ENCODE measurements at regions not wholly inside any gene's neighbourhood (a gene's known extent, or its start where the extent isn't known, plus 50 kb on each side); places are given as distances from the start of the nearest gene placed in this dataset.
"Not testable (repeated sequence)": the region's sequence is repeated elsewhere in the genome, so short reads cannot be mapped to it uniquely, and the experiment has no call there.

DNA sequence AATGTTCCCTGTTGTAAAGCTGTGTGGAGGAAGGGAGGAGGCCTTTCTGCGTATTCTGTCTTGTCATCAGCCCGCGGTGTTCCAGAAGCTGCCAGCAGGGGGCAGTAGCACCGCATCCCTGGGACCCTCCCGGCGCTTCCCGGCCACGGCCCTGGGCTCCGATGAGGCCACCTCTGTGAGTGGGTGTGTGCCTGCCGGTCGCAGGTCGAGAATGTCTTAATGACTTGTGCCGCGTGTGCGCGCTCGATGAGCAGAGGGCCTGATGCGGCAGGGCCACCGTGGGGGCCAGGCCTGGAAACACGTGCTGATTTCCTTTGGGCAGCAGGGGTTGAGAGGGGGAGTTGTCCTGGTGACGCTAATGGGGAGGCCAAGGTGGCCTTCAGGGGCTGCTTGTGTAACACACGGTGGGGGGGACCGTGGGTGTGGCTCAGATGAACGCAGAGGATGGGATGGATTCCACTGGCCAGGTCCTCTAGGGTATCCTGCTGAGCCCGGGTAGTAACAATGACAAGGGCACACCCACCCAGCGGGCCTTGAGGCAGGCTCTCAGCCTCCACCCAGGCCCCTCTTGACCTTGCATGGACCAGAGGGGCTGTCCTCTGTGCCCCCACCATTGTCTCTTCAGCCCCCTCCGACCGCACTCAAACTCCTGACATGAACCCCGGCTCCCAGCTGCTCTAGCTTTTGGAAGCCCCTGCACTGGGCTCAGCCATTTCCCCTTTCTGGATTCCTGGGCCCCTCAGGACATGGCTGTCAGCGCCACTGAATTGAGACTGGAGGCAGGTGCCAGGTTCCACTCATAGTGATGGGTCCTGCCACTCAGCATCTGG is 135.9 kb upstream of the PODXL start:
- intact Hi-C loops (cut with DNase I), result no loop called here
- DNase-seq, result peak; percentile 40 to 95 (median 74)

DNA sequence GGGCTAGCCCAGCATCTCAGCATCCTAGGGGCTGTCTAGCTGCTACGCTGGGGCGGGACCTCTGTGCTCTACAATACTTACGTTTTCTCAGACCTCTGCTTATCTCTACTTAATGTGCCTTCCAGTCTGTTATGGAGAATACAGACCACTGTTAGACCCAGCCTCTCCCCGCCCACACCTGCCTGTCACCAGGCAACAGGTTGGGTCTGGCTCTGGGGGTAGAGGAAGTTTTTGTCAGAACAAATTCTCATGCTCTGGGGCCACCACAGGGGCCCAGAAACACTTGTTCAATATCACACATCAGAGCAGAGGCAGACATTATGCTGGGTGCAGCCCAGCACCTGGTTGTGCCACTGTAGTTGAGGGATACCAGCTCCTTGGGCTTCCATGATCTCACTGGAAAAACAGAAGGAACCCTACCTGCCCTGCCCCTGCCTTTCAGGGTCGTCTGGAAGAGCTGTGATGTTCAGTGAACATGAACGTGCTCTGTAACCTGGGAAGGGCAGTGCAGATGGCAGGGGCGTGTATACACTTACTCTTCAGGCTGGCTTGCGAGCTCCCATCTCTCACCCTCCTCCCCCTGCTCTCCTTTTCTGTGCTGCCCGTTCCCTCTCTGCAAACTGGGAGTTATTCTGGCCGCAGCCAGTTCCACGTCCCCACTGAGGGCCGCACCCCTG is 135.2 kb upstream of the PODXL start:
- intact Hi-C loops (cut with DNase I), result no loop called here

DNA sequence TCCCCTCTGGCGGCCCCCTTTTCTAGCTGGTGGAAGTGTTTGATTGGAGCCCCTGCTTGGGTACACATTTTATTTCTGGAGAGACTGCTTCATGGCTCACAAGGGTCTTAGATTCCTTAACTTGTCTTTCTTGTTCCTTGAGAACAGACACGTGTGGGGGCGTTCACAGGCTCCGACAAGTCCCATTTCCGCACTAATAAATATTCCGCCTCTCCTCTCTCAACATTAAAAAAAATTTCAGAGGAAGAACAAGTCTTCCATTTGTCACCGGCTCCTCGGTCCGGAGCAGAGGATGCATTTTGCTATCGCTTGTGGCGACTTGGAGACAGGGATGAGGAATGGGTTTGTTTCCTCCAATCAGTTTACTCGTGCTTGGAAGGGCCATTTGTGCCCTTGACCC is 134.0 kb upstream of the PODXL start:
- intact Hi-C loops (cut with DNase I), result no loop called here

More for the DNA sequence above, 135.2 kb upstream of the PODXL start:
- DNase-seq, result no peak

GRCh38 chr7:131689662-131690234 is 133.3 kb upstream of the PODXL start:
- intact Hi-C loops (cut with DNase I), result loop anchor here (2.0 to 10.0 kb wide), 3 partner anchors 355 to 891 kb away; no protein-coding TSS in a partner anchor
- DNase-seq, result no peak

More for the DNA sequence above, 134.0 kb upstream of the PODXL start:
- no peak for DNase-seq

GRCh38 chr7:131688738-131689661 is 132.6 kb upstream of the PODXL start:
- intact Hi-C loops (cut with DNase I), result loop anchor here (2.0 to 10.0 kb wide), 3 partner anchors 356 to 892 kb away; no protein-coding TSS in a partner anchor

DNA sequence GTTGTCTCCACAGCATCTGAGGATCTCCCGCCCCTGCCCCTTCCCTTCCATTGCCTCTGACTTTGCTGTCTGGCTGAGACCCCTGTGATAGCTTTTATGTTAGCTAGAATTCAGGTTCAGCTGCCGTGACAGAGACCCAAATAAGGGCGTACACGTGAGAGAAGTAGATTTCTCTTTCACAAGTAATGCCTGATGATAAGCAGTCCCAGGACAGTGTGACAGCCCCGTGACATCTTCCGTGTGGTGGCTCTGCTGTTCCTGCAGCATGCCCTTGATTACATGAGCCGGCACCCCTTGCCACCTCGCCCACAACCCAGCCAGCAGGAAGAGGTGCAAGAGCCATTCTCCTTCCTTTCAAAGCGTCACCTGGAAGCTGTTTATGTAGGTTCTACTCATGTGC is 130.9 kb upstream of the PODXL start:
- no peak for DNase-seq
- intact Hi-C loops (cut with DNase I), result loop anchor here (10.0 kb wide), 1 partner anchor 358 kb away; no protein-coding TSS in a partner anchor

More at GRCh38 chr7:131688738-131689661, 132.6 kb upstream of the PODXL start:
- DNase-seq, result peak; percentile 50 to 93 (median 76)

DNA sequence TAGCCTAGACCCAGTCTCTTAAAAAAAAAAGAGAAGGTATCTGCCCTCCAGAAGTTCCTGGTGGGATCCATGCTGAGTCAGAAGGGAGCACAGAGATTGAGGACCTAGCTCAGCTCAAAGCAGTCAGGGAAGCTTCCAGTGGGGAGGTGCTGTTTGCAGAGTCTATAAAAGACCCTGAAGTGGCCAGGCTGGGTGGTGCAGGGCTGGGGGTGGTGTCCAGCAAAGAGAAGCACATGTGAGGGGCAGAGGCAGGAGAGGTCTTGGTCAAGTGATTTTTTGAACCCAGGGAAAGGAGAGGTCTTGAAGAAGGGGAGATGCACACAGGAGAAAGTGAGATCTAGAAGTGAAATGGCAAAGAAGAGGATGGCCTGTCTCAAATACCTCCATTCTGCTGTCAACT is 130.4 kb upstream of the PODXL start:
- DNase-seq, result no peak
- intact Hi-C loops (cut with DNase I), result loop anchor here (10.0 kb wide), 1 partner anchor 358 kb away; no protein-coding TSS in a partner anchor

DNA sequence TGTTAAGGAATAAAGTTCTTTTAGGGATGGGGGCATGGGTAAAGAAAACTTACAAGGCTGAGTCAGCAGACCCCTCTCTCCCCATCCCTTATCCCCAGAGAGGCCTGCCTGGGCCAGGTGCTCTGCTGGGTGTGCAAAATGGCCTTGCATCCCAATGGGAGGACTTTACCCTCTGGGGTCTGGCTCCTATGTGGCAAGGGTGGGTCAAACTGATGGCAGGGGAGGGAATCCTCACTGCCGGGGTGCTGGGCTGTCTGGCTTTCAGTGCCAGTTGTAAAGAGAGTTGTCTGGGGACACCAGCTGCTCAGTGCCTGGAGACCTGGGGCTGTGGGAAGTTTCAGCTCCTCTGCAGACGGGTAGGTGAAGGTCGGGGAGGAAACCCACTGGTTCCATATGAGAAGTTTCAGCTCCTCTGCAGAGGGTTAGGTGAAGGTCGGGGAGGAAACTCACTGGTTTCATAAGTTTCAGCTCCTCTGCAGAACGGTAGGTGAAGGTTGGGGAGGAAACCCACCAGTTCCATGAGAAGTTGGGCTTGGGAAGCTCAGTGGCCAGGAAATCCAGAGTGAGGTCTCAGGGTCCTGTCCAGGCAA is 127.2 kb upstream of the PODXL start:
- no peak for DNase-seq
- intact Hi-C loops (cut with DNase I), result loop anchor here (10.0 kb wide), 1 partner anchor 361 kb away; no protein-coding TSS in a partner anchor

DNA sequence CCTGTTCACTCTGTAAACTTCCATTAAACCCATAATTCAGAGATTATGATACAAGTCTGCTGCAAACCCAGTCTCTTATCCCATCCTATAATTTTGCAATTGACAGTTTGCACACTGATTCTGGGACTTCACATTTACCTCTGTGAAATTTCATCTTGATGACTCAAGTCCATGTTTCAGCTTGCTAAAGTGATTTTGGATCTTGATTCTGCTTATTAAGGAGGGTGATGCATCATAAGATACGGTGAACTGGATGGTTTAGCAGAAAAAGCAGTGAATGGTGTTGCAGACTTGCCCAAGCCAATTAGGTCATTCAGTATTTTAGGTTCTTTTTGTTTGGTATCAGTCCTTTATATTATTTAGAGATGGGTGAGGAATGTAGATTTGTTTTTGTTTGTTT is 125.5 kb upstream of the PODXL start:
- no peak for DNase-seq
- intact Hi-C loops (cut with DNase I), result loop anchor here (10.0 kb wide), 1 partner anchor 363 kb away; no protein-coding TSS in a partner anchor

DNA sequence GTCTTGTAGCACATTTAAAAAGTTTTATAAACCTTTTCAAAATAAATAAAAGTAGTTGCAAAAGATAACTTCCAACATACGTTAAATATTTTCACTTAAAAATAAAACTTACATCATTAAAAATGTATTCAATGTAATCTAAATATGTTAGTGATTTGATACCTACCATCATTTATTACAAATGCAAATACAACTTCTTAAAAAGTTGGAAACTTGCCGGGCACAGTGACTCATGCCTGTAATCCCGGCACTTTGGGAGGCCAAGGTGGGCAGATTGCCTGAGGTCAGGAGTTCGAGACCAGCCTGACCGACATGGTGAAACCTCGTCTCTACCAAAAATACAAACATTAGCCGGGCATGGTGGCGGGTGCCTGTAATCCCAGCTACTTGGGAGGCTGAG is 122.6 kb upstream of the PODXL start:
- intact Hi-C loops (cut with DNase I); DNase-seq: not testable (repeated sequence)

- intact Hi-C loops (cut with DNase I); DNase-seq: not testable (repeated sequence)
Measured at GRCh38 chr7:131676850-131677249, 120.4 kb upstream of the PODXL start.

DNA sequence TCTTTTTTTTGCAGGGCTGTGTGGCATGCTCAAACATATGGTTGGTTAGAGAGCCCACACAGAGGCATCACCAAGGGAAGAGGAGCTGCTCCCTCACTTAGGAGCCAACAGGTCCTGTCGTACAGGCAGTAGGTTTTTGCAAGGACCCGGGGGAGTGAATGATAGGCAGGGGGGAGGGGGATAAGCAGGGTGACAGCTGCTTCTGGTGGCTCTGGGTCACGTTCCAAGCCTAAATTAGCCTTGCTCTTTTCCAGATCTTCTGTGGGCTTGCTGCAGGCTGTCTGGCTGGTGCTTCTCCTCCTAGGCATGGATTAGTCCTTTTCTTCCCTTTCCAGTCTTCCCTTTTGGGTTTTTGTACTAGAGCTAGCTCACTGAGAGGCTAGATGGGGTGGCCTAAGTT is 117.7 kb upstream of the PODXL start:
- no peak for DNase-seq
- intact Hi-C loops (cut with DNase I), result no loop called here

GRCh38 chr7:131673576-131673975 is 117.1 kb upstream of the PODXL start:
- DNase-seq, result no peak
- intact Hi-C loops (cut with DNase I), result no loop called here

DNA sequence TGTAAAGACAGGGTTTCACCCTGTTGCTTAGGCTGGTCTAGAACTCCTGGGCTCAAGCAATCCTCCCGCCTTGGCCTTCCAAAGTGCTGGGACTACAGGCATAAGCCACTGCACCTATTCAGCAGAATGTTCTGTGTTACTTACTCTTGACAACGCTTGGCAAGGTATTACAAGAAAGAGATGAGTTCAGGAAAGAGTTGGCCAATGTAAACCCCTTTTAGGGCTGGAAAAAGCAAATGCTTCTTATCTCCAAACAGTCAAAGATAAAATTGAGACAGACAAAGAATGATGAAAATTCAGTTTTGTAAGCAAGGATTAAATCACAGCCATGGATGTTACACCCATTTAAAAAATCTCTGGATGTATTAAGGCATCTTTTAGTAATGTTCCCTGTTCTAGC is 114.0 kb upstream of the PODXL start:
- no peak for DNase-seq
- intact Hi-C loops (cut with DNase I), result no loop called here

DNA sequence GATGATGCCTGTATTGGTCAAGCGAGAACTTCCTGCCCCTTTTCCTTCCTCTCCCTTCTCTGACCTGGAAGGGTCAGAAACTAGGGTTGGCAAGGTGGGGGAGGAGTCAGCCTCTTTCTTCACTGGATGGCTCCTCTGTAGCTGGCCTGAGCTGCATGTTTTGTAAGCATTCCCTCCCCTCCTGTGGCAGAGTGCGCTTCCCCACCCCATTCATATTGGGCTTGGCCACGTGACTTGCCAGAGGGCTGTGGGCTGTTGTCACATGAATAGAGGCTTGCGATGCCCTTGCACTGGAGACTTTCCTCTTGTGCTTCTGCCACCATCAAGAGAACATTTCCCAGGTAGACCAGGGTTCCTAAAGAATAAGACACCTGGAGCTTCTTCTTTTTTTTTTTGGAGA is 111.3 kb upstream of the PODXL start:
- intact Hi-C loops (cut with DNase I), result no loop called here
- DNase-seq, result no peak

DNA sequence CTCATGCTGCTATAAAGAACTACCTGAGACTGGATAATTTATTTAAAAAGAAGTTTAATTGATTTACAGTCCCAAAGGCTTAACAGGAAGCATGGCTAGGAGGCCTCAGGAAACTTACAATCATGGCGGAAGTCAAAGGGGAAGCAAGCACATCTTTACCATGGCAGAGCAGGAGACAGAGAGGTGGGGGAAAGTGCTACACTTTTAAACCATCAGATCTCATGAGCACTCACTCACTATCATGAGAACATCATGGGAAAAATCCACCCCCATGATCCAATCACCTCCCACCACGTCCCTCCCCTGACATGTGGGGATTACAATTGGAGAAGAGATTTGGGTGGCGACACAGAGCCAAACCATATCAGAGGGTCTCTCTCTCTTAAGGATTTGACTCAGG is 108.6 kb upstream of the PODXL start:
- intact Hi-C loops (cut with DNase I), result no loop called here
- DNase-seq, result no peak

DNA sequence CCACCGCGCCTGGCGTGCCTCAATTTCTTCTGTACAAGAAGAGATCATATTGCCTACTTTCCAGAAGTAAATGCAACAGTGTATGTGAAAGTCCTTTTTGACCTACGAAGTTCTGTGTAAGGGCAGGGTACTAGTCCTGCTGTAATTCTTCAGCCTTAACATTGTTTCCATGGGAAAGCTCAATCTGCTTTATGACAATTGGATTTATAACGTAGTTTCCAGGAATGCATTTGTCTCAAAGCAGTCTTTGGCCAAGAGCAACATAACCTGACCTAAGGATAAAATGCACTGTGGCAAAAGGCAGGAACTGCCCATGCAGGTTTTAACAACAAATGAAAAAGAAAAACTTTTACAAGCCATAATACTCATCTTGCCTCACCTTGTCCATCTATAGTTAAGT is 108.1 kb upstream of the PODXL start:
- intact Hi-C loops (cut with DNase I), result no loop called here
- no peak for DNase-seq

DNA sequence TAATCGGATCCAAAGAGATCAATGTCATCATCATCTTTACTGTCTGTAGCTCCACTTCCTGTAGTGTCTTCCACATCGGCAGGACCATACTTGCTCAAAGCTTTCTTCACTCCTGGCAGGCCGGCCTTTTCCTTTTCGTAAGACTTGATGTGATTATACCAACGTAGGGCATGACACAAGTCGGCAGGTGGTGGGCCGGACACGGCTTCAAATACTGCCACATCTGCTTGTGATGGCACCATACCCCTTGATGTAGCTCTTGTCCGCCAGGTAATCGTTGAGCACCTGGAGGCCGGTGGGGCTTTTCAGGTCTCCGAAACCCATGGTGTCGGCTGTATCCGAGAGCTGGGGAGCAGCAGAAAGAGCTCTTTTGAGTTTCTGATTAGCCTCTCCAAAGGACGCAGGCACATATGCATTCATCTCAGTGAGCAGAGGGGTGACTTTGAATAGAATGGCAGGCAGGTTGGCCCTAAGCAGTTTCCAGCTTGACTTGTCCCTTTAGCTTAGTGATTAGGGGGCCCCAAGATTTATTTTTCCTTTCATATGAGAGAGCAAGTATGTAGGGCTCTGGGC is 106.0 kb upstream of the PODXL start:
- DNase-seq, result peak in 1 of 10 donors; percentile 76
- intact Hi-C loops (cut with DNase I), result not testable (repeated sequence)

GRCh38 chr7:131657881-131658280 is 101.5 kb upstream of the PODXL start:
- DNase-seq, result peak in 1 of 10 donors; percentile 13
- intact Hi-C loops (cut with DNase I), result loop anchor here (5.0 kb wide), 1 partner anchor 101 kb away; the partner anchor contains the start of gene PODXL

Measured in posterior cingulate gyrus (tissue), 11 donors.